ENCODE measurements at regions not wholly inside any gene's neighbourhood (a gene's known extent, or its start where the extent isn't known, plus 50 kb on each side); places are given as distances from the start of the nearest gene placed in this dataset.

DNA sequence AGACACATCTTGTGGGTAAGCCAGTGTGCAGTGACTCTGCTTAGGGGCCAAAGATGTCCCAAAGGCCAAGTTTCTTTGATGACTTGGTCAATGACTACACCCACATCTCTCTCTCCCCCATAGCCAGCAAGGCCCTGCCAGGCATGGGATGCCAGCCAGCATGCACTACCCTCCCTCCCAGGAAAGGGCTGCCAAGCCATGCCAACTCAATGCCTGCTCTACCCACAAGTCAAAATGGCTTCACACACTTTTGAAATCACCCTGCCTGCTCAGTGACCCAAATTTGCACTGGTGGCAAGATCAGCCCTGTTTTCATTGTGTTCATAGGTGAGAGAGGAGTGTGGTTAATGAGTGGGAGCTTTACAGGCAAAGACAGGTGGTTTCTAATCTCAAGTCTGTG is 112.5 kb downstream of the MATN1 start:
- TF ChIP-seq, protein P1, sequence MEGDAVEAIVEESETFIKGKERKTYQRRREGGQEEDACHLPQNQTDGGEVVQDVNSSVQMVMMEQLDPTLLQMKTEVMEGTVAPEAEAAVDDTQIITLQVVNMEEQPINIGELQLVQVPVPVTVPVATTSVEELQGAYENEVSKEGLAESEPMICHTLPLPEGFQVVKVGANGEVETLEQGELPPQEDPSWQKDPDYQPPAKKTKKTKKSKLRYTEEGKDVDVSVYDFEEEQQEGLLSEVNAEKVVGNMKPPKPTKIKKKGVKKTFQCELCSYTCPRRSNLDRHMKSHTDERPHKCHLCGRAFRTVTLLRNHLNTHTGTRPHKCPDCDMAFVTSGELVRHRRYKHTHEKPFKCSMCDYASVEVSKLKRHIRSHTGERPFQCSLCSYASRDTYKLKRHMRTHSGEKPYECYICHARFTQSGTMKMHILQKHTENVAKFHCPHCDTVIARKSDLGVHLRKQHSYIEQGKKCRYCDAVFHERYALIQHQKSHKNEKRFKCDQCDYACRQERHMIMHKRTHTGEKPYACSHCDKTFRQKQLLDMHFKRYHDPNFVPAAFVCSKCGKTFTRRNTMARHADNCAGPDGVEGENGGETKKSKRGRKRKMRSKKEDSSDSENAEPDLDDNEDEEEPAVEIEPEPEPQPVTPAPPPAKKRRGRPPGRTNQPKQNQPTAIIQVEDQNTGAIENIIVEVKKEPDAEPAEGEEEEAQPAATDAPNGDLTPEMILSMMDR (IDR thresholded peaks at IDR 0.05; ENCODE audit: low read depth, low read length): no peak
- no peak for TF ChIP-seq POLR2A (IDR thresholded peaks at IDR 0.05; ENCODE audit: extremely low read depth, insufficient read length)
- TF ChIP-seq, protein P2, sequence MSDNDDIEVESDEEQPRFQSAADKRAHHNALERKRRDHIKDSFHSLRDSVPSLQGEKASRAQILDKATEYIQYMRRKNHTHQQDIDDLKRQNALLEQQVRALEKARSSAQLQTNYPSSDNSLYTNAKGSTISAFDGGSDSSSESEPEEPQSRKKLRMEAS (IDR thresholded peaks at IDR 0.05; ENCODE audit: low read depth, low read length): no peak

All from NB4 (cell line).